ENCODE measurements at regions not wholly inside any gene's neighbourhood (a gene's known extent, or its start where the extent isn't known, plus 50 kb on each side); places are given as distances from the start of the nearest gene placed in this dataset.

DNA sequence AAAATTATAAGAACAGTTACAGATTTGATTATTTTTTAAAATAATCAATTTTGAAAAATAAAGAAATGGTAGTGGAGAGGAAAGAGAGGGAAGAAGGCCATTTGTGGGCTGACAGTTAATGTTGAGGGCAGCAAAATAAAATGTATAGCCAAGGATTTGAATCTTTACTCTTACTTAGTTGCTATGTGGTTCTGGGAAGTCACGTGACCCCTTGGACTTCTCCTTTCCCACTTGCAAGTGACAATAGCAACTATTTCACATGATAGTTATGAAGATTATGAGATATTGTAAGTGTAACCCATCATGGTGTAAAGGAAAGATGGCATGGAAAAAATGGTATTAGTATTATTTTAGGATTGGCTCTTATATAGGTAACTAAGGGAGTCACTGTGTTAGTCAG, 567.3 kb upstream of the GHITM start:
- DNase-seq, result no peak
- no peaks in the 10 kb centered on the region for H3K36me3 Mint-ChIP-seq
- Histone ChIP-seq H3K4me2 (replicated peaks; ENCODE audit: extremely low read depth, low read length, poor library complexity, severe bottlenecking) (no peak overlapping the region), H3K9ac (ENCODE audit: insufficient read depth, low read length, poor library complexity, severe bottlenecking) (no peak overlapping the region), H3K4me1 (ENCODE audit: control insufficient read depth in 1 of 2, insufficient read depth in 2 of 2, low read length in 2 of 2) (no peaks in the 10 kb centered on the region), H2AFZ (ENCODE audit: insufficient read depth, low read depth, low read length, poor library complexity, severe bottlenecking) (no peak overlapping the region), H3K27me3 (ENCODE audit: control insufficient read depth in 2 of 2, insufficient read depth in 2 of 2, low read length in 2 of 2) (no peaks in the 10 kb centered on the region), H3K27ac (ENCODE audit: low read depth in 1 of 2, low read length in 2 of 2) (no peak overlapping the region), H3K79me2 (ENCODE audit: insufficient read depth, low read length) (no peaks in the 10 kb centered on the region), H4K20me1 (ENCODE audit: insufficient read depth, low read length) (no peaks in the 10 kb centered on the region), H3K36me3 (replicated peaks in 1 of 2; ENCODE audit: control insufficient read depth in 1 of 2, insufficient read depth in 2 of 2, low read length in 2 of 2) (no peaks in the 10 kb centered on the region), H3K4me3 (replicated peaks in 1 of 3; ENCODE audit: low read depth in 2 of 3, low read length in 3 of 3) (no peak overlapping the region), H3K9me3 (replicated peaks in 1 of 2; ENCODE audit: control insufficient read depth in 1 of 2, insufficient read depth in 1 of 2, low read length in 2 of 2) (no peaks in the 10 kb centered on the region)
- H3K27me3 Mint-ChIP-seq (ENCODE audit: low read depth in 3 of 3), result no peaks in the 10 kb centered on the region
- no CpG with 5 or more reads among the region's 1 CpG for WGBS (ENCODE audit: insufficient coverage)
- H3K4me3 Mint-ChIP-seq, result no peak overlapping the region
- intact Hi-C loops (cut with micrococcal nuclease), result no loop called here
- H3K27ac Mint-ChIP-seq, result no peak overlapping the region
- H3K4me1 Mint-ChIP-seq, result no peaks in the 10 kb centered on the region
- H3K9me3 Mint-ChIP-seq, result peaks cover 0 to 9% (median 1%) of the 10 kb centered on the region in 7 donors
- no peak for TF ChIP-seq CTCF (IDR thresholded peaks at IDR 0.05)

- Histone ChIP-seq H3K27ac (ENCODE audit: low read depth in 1 of 2, low read length in 2 of 2) (no peak overlapping the region), H3K27me3 (ENCODE audit: control insufficient read depth in 2 of 2, insufficient read depth in 2 of 2, low read length in 2 of 2) (no peaks in the 10 kb centered on the region), H3K79me2 (ENCODE audit: insufficient read depth, low read length) (no peaks in the 10 kb centered on the region), H4K20me1 (ENCODE audit: insufficient read depth, low read length) (no peaks in the 10 kb centered on the region), H3K9ac (ENCODE audit: insufficient read depth, low read length, poor library complexity, severe bottlenecking) (no peak overlapping the region), H3K36me3 (replicated peaks in 1 of 2; ENCODE audit: control insufficient read depth in 1 of 2, insufficient read depth in 2 of 2, low read length in 2 of 2) (no peaks in the 10 kb centered on the region), H3K4me1 (ENCODE audit: control insufficient read depth in 1 of 2, insufficient read depth in 2 of 2, low read length in 2 of 2) (no peaks in the 10 kb centered on the region), H3K4me2 (replicated peaks; ENCODE audit: extremely low read depth, low read length, poor library complexity, severe bottlenecking) (no peak overlapping the region), H3K4me3 (replicated peaks in 1 of 3; ENCODE audit: low read depth in 2 of 3, low read length in 3 of 3) (no peak overlapping the region), H3K9me3 (replicated peaks in 1 of 2; ENCODE audit: control insufficient read depth in 1 of 2, insufficient read depth in 1 of 2, low read length in 2 of 2) (peaks cover 9 to 11% of the 10 kb centered on the region in 2 donors), H2AFZ (ENCODE audit: insufficient read depth, low read depth, low read length, poor library complexity, severe bottlenecking) (no peak overlapping the region)
- no CpG with 5 or more reads among the region's 1 CpG for WGBS (ENCODE audit: insufficient coverage)
- peaks cover 1 to 15% (median 6%) of the 10 kb centered on the region in 7 donors for H3K9me3 Mint-ChIP-seq
- H3K27ac Mint-ChIP-seq, result no peak overlapping the region
- no peaks in the 10 kb centered on the region for H3K27me3 Mint-ChIP-seq (ENCODE audit: low read depth in 3 of 3)
- H3K36me3 Mint-ChIP-seq, result no peaks in the 10 kb centered on the region
- no peak for DNase-seq
- no peaks in the 10 kb centered on the region for H3K4me1 Mint-ChIP-seq
- H3K4me3 Mint-ChIP-seq, result no peak overlapping the region
- intact Hi-C loops (cut with micrococcal nuclease), result no loop called here
- TF ChIP-seq CTCF (IDR thresholded peaks at IDR 0.05), result no peak
Observed at GRCh38 chr10:83574770-83575169, 564.5 kb upstream of the GHITM start.

All from CD14-positive monocyte (primary cell).